Activated effector memory CD4-positive, alpha-beta T cell treated with anti-CD3 and anti-CD28 coated beads, Interleukin-2, amount 50 U/mL, for 16 hours (primary cell): ENCODE measurements at regions not wholly inside any gene's neighbourhood (a gene's known extent, or its start where the extent isn't known, plus 50 kb on each side); places are given as distances from the start of the nearest gene placed in this dataset.
A peak's percentile ranks its signal among the peaks of the same experiment; 100 is the strongest.
"Not testable (repeated sequence)": the region's sequence is repeated elsewhere in the genome, so short reads cannot be mapped to it uniquely, and the experiment has no call there.

Source experiments
- DNase-seq: peaks from one replicate; pipeline ENCODE4 v3.0.0-alpha.2; 2020

DNA sequence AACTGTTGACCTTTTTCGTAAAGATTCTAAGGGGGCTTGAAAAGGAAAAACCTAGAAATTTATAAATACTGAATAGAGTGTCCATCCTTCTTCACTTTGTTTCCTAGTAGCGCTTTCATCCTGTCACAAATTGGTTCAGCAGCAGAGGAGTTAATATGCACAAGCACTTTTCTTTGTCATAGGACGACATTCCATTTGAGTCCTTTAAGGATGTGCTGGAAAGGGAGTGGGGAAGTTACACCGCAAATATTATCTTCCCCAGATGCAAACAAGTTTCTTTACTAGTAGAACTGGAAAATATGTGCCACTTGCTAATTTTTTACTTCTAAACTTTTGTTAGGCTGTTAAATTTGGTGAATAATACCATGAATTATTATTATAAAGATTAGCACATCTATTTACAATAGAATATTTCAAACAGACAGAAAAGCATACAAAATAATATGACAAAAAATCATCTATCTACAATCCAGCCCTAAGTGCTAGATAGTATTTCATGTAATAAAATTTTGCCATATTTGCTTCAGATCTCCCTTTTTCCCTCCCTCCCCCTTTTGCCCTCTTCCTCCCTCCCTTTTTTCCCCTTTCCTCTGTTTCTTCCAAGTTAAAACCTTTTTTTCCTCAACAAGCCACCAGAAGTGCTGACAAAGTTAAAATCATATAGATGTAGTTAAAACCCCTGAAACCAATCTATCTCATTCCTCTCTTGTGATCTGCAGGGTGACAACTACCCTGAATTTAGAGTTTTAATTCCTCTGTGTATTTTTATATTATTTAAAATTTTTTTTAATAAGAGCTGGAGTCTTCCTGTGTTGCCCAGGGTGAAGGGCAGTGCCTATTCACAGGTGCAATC, 50.5 kb upstream of the MAP4K3 start:
- DNase-seq: no peak

DNA sequence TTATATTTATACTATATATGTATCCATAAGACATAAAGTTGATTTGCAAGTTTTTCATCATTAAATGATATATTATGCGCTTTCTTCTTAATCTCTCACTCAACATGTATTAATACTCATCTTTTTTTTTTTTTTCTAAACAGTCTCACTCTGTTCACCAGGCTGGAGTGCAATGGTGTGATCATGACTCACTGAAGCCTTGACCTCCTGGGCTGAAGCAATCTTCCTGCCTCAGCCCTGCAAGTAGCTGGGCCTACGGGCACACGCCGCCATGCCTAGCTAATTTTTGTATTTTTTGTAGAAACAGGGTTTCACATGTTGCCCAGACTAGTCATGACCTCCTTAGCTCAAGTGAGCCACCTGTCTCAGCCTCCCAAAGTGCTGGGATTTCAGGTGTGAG, 51.4 kb upstream of the MAP4K3 start:
- no peak for DNase-seq

DNA sequence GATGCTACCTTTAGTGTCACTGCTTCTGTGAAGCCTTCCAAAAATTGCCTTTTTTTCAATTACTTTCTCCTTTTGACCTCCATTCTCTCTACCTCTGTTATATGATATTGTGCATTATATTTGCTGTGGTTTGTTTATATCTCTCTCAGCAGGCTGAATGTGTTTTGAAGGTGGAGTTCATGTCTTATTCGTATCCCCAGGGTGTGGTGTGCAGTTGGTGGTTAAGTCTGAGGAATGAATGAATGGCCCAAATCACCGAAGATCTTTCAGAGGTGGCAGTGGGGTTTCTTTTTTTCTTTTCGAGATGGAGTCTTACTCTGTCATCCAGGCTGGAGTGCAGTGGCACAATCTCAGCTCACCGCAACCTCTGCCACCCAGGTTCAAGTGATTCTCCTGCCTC, 53.5 kb upstream of the MAP4K3 start:
- no peak for DNase-seq

DNA sequence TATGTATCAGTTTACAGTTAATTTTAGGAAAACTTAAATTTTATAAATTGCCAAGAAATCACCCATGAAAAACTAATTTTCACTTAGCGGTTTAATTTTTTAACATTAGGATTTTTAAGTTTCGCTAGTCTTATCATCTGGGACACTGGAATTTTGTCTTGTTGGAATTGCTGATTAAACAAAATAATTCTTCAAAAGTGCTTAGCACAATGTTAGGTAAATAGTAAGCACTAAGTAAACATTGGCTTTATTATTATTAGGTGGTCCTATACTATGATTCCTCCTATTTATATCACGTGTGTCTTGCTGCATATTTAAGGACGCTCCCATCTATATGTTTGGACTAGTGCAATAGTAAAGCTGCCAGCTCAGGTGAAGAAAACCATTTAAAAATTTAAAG, 54.6 kb upstream of the MAP4K3 start:
- no peak for DNase-seq

DNA sequence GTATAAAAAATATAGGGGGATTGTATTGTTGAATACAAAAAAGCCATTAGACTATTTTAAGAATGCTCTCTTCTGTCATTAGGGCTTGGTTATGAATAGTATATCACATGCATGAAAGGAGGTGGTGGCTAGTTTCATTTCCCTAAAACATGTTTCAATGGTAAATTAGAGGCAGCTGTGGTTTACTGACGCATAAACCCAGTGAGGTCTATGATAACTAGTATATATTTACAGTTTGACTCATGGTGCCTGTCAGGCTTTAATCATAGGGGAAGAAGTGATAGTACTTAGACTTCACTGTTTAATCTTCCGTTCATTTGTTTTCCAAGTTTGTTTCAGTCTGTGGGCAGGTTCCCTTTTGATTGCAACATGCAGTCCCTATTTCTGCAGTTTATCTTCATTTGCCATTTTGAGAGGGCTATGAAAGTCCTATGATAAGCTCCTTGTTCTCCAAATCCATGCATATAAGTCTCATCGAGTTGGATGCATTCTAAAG, 55.1 kb upstream of the MAP4K3 start:
- no peak for DNase-seq

DNA sequence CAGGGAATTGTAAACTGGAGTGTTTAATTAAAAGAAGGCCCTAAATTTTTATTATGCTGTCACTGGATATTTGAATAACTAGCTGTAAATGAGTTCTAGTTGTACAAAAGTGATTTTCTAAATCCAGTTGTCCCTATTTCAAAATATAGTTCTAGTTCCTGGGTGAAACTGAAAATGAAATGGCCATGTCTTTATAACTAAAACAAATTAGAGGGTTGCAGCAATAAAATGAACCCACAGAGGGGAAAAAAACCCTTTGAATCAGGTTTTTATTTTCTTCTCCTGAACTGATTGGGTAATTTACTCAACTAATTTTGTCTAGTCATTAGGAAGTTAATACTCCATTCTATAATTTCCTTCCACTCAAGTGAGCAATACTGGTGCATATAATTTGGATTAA, 55.6 kb upstream of the MAP4K3 start:
- DNase-seq: no peak

DNA sequence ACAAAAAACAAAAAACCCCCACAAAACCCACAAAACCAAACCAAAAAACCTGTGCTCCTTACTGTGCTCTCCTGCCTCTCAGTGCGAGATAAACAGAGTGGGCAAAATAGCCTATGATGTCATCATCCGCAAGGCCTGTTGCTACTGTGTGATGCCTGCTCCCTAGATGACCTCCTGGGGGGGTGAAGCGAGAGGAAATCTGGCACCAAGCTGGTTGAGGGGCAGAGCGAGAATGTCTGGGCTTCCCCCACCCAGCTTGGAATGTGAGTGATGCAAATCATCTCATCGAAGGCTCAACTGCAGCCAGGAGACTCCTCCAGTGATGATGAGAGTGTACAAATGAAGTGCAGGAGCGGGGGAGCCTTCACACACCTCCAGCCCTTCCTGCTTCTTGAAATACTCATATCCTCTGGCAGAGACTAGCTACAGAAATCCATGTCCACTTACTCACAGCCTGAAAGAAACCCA, 57.7 kb upstream of the MAP4K3 start:
- DNase-seq: no peak

DNA sequence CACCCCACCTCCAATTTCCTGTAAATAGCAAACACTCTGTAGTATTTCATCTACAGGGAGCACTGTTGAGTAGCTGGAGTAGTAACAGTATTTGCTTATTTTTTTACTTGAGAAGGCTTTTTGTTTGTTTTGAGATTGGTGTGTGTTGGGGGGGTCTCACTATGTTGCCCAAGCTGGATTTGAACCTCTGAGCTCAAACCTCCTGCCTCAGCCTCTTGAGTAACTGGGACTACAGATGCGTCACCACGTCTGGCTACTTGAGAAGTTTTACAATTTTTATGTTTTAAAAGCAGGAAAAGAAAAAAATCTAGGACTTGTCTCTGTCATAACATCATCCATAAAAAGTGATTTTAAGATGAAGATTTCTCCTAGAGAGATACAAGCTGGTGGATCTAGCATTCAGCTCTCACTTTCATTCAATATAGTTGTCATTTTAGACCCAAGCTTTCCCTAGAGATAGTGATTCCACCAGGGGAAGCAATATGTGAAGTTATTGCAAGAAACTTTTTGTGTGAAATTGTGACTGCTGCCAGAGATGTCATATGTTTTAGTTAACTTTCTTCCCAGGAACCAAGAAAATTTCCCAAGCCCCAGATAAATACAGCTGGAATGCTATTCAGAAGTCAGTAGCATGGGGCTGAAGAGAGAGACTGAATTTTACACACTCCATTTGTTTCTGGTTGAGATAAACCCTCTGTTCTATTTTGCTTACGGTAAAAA, 60.2 kb upstream of the MAP4K3 start:
- DNase-seq: no peak

DNA sequence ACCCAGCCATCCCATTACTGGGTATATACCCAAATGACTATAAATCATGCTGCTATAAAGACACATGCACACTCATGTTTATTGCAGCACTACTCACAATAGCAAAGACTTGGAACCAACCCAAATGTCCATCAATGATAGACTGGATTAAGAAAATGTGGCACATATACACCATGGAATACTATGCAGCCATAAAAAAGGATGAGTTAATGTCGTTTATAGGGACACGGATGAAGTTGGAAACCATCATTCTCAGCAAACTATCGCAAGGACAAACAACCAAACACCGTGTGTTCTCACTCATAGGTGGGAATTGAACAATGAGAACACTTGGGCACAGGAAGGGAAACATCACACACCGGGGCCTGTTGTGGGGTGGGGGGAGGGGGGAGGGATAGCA, 61.1 kb upstream of the MAP4K3 start:
- DNase-seq: not testable (repeated sequence)

DNA sequence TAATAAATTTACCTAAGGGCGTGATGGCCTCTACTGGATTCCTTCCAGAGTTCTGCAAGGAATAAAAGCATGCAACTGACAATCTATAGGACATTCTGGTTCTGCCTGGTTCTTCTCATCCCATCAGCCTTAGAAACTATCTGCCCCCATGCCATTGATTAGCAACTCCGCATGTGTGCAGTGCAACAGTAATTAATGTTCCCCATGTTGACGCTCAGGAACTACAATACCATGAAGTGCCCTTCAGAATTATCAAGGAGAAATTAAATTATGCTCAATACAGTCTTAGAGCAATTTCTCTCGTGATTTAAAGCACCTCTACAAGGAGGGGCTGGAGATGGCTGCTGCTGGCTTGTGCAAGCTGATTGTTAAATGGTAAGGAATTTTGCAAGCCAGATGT, 61.7 kb upstream of the MAP4K3 start:
- DNase-seq: no peak

DNA sequence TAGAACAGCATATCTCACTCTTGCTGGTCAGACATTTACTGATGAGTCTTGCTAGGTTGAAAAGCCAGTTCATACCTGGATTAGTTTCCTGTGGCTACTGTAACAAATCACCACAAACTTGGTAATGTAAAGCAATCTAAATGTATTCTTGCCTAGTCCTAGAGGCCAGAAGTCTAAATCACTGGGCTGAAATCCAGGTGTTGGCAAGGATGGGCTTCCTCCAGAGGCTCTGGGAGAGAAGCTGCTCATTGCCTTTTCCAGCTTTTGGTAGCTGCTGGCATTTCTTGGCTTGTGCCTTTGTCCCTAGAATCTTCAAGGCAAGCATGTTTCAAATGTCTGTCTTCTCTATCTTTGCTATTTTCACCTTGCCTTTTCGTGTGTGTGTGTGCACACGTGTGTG, 62.3 kb upstream of the MAP4K3 start:
- DNase-seq: no peak

DNA sequence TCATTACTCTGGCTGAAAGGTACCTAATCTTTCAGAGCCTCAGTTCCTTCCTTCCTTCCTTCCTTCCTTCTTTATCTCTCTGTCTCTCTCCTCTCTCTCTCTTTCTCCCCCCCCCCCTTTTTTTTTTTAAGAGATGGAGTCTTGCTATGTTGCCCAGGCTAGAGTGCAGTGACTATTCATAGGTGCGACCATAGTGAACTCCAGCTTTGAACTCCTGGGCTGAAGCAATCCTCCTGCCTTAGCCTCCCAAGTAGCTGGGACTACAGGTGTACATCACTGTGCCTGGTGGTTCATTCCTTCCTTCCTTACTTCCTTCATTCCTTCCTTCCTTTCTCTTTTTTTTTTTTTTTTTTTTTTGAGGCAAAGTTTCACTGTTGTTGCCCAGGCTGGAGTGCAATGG, 64.3 kb upstream of the MAP4K3 start:
- no peak for DNase-seq

DNA sequence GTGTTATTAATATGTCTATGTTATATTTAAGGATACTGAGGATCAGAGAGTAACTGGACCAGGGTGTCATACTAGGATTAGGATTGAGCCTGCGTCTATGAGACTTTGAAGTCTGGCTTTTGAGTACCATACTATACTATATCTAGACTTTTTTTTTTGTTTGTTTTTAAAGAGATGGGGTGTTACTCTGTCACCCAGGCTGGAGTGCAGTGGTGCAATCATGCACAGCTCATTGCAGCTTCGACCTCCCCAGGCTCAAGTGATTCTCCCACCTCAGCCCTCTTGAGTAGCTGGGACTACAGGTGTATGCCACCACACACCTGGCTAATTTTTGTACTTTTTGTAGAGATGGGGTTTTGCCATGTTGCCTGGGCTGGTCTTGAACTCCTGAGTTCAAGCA, 66.2 kb upstream of the MAP4K3 start:
- DNase-seq: no peak

DNA sequence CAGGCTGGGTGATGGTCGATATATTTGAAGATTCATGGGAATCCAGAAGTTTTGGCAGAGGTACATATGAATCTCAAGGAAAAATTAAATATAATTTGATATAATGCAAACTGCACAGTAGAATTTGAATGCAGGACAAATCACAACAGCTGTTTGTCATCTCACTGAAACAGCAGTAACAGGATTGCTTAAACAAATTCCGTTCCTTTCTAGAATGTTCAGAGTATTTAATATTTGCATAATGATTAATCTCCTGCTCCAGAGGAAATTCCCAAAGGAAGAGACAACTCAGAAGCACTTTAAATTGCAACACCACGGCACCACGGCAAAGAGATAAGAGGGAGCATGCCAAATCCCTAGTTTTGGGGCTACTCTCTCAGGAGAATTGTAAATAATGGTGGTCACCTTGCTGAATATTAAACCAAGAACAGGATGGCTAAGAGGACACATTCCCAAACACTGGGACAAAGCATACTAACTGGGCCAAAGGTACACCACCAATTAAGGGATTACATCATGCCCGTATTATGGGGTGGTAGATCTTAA, 67.8 kb upstream of the MAP4K3 start:
- DNase-seq: no peak

DNA sequence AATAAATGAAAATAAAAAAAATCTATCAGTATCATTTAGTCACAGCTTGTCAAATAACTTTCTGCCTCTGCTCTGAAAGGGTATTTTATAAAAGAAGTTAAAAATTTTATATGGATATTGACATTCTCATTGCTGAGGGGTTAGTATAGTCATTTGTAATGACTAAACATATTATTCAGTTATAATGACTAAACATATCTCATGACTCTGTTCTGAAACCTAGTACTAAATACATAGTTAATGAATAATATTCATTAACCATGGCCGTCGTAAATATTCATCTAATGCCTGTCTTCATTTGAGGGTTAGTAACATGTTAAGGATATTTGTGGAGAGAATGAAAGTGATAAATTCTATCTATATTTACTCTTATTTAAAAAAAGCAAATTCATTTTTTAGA, 69.1 kb upstream of the MAP4K3 start:
- no peak for DNase-seq

DNA sequence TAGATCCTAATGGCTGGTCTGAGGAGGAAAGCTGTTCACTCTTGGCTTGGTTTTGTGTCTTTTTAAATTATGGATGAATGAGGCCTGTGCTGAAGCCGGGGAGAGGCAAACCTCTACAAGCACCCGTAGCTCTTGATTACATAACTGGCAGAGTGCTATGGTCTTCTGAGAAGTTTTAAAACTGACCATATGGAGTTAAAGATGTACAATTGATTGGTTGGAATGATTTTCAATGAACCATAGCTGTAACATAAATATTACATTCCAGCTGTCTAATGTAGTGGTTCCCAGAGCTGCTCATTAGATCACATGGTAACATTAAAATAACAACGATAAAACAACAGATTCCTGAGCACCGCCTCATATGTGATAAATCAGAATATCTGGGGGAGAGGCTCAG, 71.1 kb upstream of the MAP4K3 start:
- no peak for DNase-seq

DNA sequence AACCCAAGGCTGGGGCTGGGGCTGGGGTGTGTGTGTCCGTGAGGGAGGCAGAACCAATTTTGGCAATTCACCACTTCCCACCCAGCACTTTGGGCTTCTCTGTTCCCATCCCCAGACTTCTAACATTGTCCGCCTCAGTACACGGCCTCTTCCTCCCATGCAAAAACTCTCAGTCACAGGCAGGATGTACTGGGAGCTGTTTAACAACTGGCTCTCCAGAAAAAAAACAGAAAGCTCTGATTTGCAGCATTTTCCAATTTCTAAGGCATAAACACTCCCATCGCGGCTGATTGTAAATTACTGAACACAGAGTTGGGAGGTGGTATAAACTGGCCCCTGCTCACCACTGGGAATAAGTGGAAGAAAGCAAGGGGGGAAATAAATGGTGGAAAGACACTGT, 73.1 kb upstream of the MAP4K3 start:
- no peak for DNase-seq

DNA sequence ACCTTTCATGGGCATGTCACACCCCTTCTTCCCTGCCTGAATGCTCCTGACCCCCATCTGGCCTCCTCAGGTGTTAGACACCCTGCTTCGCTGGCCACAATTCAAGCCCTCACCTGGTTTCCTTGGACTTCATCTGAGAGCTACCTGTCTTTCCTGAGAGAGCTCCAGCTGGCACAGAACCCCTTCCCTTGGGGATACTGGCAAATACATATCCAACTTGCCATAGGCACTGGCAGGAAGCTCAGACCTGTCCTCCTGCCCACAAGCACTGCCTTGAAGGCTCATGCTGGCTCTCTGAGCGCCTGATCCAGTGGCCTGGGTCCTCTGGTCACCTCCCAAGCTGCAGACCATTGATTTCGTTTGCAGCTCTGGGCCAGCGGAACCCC, 74.1 kb upstream of the MAP4K3 start:
- no peak for DNase-seq

DNA sequence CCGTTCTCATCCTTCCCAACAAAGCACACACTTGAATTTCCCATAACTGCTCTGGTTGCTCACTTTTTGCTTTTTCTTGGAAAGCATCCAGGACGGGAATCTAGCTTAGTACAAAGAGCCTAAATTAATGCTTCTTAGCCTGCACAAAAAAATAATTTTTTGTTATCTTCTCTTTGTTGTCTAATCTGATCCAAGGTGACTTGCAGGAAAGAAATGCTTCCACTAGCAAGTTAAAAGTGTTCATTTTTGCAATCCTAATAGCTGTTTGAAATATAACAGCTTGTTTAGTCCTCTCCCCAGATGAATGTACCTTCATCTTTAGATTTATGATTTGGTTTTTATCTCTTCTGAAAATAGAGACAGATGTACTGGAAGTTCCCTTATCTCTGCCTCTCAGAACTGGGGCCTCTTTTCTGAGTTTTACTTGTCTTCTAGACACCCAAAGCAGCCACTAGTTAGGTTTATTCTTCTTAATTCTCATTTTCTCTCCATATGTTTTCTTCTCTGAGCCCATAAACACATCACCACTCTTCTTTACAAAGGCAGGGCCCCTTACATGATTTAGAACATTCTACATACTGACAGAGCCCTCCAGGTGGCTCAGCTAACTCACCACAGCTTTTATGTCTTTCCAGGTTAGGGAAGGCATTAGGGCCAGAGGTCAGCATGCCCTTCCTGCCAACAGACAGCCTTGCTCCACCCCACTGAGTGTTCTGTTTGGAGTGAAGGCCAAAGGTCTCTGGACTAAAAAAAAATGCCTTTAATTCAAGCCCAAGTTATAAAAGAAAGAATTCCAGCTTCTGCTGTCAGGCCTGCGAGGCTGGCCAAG, 74.7 kb upstream of the MAP4K3 start:
- no peak for DNase-seq

DNA sequence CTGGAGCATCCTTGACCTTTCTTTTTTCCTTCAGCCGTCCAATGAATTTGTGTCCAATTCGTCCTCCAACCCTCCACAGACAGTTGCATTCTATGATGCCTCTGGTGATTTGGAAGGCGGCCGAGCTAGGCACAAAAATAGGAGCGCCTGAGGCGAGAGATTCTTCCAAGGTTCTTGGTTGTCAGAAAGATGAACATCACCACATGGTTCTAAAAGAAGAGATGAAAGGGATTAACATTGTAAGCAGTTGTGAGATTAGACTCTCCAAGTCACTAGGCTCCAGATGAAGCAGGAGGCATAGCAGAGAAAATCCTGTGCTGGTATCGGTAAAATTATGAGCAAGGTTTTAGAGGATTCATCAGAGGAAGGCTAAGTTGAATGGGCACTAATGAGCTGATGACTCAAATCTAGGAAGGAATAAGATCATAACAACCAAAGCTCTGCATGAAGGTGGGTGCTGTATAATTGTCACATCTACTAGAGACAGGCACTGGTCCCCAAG, 75.4 kb upstream of the MAP4K3 start:
- DNase-seq: no peak

DNA sequence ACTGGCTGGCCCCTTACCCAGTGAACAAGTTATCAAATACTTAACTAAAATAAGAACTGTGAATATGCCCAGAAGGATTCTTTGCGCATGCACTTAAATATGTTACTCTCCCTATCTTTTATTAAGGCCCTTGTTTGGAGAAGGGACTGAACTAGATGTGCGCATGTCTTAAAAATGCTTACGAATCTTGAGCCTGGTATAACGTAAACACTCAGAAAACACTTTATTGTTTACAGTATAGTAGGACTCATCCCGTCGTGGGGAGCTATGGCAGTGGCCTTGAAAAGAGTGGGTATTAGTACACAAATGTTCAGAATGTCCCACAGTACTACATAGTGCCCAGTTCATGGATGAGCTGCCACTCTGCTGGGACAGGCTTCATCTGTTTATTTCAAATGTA, 75.9 kb upstream of the MAP4K3 start:
- no peak for DNase-seq

DNA sequence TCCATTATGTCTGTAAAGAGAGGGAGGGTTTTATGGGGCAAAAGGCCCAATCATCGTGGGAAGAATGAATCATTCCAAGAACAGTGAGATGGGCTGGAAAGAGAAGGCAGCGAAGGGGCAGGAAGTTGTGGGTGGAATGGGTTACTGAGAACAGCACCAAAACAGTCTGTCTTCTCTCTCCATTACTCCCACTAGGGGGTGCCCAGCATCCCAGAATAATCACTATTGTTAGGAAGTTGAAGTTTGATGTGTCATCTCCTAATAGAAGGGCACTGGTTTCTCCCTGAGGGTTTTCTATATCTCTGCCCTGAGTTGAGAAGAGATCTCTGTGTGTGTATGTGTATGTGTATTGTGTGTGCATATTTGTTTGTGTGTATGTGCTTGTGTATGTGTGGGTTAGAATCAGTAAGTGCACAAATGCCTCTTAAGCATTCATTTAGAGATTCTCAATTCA, 76.6 kb upstream of the MAP4K3 start:
- DNase-seq: peak; percentile 84

DNA sequence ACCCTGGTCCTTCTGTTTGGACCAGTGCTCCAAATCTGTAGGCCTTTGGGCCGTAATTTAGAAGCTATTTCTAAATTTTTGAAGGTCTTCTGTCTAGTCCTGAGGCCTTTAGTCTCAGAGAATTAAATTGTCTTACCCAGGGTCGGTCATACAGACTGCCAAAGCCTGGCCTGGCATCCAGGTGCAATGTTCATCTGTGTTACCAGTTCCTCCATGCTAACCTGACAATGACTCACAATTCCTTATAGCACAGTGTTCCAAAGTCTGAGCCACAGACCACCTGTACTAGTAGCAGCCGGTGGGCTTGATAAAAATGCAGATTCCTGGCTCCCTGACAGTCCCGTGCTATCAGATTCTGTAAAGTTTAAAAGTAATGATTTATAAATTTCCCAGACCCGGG, 77.7 kb upstream of the MAP4K3 start:
- no peak for DNase-seq
